GM12875 (cell line): ENCODE measurements at regions not wholly inside any gene's neighbourhood (a gene's known extent, or its start where the extent isn't known, plus 50 kb on each side); places are given as distances from the start of the nearest gene placed in this dataset.

Experiments
- H3K4me3 ChIP-seq: one replicate; pipeline ENCODE4 v1.5.1; 2011; ENCODE audit warnings: low read depth, low read length, control low read depth
- CTCF ChIP-seq: IDR thresholded peaks from 2 replicates; pipeline ENCODE4 v1.5.1; 2011; ENCODE audit warnings: low read depth, mild to moderate bottlenecking, control low read depth, inconsistent platforms, low read length, moderate library complexity, borderline replicate concordance; ENCODE audit not compliant: insufficient read depth

GRCh38 chr17:79162012-79162963 is 87.7 kb downstream of the ENGASE start:
- no peak overlapping the region for H3K4me3 ChIP-seq
- no peak for TF ChIP-seq CTCF

- TF ChIP-seq CTCF, result no peak
- no peak overlapping the region for H3K4me3 ChIP-seq
These were observed 86.5 kb downstream of the ENGASE start for GRCh38 chr17:79160980-79161636.

- TF ChIP-seq CTCF, result no peak
- H3K4me3 ChIP-seq, result no peak overlapping the region
These were observed 85.3 kb downstream of the ENGASE start for GRCh38 chr17:79159926-79160325.

- no peak for TF ChIP-seq CTCF
- H3K4me3 ChIP-seq, result no peak overlapping the region
These were observed 84.8 kb downstream of the ENGASE start for GRCh38 chr17:79159471-79159870.

GRCh38 chr17:79156463-79157095 is 82.0 kb downstream of the ENGASE start:
- no peak for TF ChIP-seq CTCF
- H3K4me3 ChIP-seq, result no peak overlapping the region

GRCh38 chr17:79155701-79156100 is 81.1 kb downstream of the ENGASE start:
- no peak overlapping the region for H3K4me3 ChIP-seq
- no peak for TF ChIP-seq CTCF
